NCI-H226 (cell line): ENCODE measurements at regions not wholly inside any gene's neighbourhood (a gene's known extent, or its start where the extent isn't known, plus 50 kb on each side); places are given as distances from the start of the nearest gene placed in this dataset.
A peak's percentile ranks its signal among the peaks of the same experiment; 100 is the strongest.

ENCODE experiments used
- DNase-seq: peaks from one replicate; pipeline ENCODE4 v3.0.0-alpha.2; 2015

GRCh38 chr6:97594844-97595243 lies 311.8 kb upstream of the MMS22L start:
- DNase-seq = peak; percentile 5

- DNase-seq = no peak
Observed at GRCh38 chr6:97621111-97621510, 338.1 kb upstream of the MMS22L start.

- no peak for DNase-seq
Observed at GRCh38 chr6:97626671-97627441, 343.8 kb upstream of the MMS22L start.

- DNase-seq = no peak
Observed at GRCh38 chr6:97629180-97629579, 346.2 kb upstream of the MMS22L start.

- DNase-seq = peak; percentile 62
Observed at GRCh38 chr6:97630604-97631003, 347.6 kb upstream of the MMS22L start.

- no peak for DNase-seq
Observed at GRCh38 chr6:97632341-97632740, 349.3 kb upstream of the MMS22L start.

GRCh38 chr6:97639702-97640101 lies 356.7 kb upstream of the MMS22L start:
- no peak for DNase-seq

GRCh38 chr6:97644353-97644752 lies 361.3 kb upstream of the MMS22L start:
- DNase-seq = no peak

- no peak for DNase-seq
Observed at GRCh38 chr6:97645757-97646156, 362.7 kb upstream of the MMS22L start.

- no peak for DNase-seq
Observed at GRCh38 chr6:97653076-97653475, 370.1 kb upstream of the MMS22L start.

- no peak for DNase-seq
Observed at GRCh38 chr6:97653517-97653916, 370.5 kb upstream of the MMS22L start.

GRCh38 chr6:97654674-97655073 lies 371.7 kb upstream of the MMS22L start:
- no peak for DNase-seq

GRCh38 chr6:97656236-97656635 lies 373.2 kb upstream of the MMS22L start:
- no peak for DNase-seq

- DNase-seq = no peak
Observed at GRCh38 chr6:97656706-97657350, 373.8 kb upstream of the MMS22L start.

- DNase-seq = no peak
Observed at GRCh38 chr6:97658090-97658489, 375.1 kb upstream of the MMS22L start.

GRCh38 chr6:97663252-97663651 lies 380.2 kb upstream of the MMS22L start:
- DNase-seq = no peak

- no peak for DNase-seq
Observed at GRCh38 chr6:97665446-97665845, 382.4 kb upstream of the MMS22L start.

GRCh38 chr6:97666889-97667288 lies 383.9 kb upstream of the MMS22L start:
- DNase-seq = no peak

- no peak for DNase-seq
Observed at GRCh38 chr6:97668716-97669115, 385.7 kb upstream of the MMS22L start.

- no peak for DNase-seq
Observed at GRCh38 chr6:97669191-97670031, 386.4 kb upstream of the MMS22L start.

- DNase-seq = no peak
Observed at GRCh38 chr6:97674802-97675201, 391.8 kb upstream of the MMS22L start.

- no peak for DNase-seq
Observed at GRCh38 chr6:97677626-97678025, 394.6 kb upstream of the MMS22L start.

GRCh38 chr6:97687916-97688315 lies 404.9 kb upstream of the MMS22L start:
- DNase-seq = no peak
